PFSK-1 (cell line): ENCODE measurements at regions not wholly inside any gene's neighbourhood (a gene's known extent, or its start where the extent isn't known, plus 50 kb on each side); places are given as distances from the start of the nearest gene placed in this dataset.

Experiments used
- FOXP2 ChIP-seq: optimal IDR thresholded peaks from 2 replicates; pipeline ENCODE3; 2011; ENCODE audit warnings: borderline replicate concordance, control low read depth, inconsistent platforms; ENCODE audit not compliant: insufficient read depth; ENCODE audit errors: extremely low read length, extremely low read depth
- POLR2AphosphoS5 ChIP-seq: IDR thresholded peaks from 2 replicates; pipeline ENCODE4 v1.6.1; 2012; ENCODE audit warnings: low read depth, mild to moderate bottlenecking, control low read depth, low read length, moderate library complexity
- REST ChIP-seq, 2 experiments: IDR thresholded peaks; 2 replicates each; pipeline versions ENCODE4 v1.6.1 to v1.8.0; 2011 to 2012; ENCODE audit warnings: low read depth in 2 of 2, low read length in 2 of 2, control low read depth in 1 of 2, inconsistent platforms in 1 of 2, mild to moderate bottlenecking in 1 of 2, moderate library complexity in 1 of 2; ENCODE audit not compliant: insufficient read depth in 1 of 2

- TF ChIP-seq POLR2AphosphoS5: no peak
- TF ChIP-seq FOXP2: no peak
- TF ChIP-seq REST (IDR thresholded peaks at IDR 0.05; ENCODE audit: insufficient read depth in 1 of 2, low read depth in 2 of 2, low read length in 2 of 2): no peak
These were observed 82.8 kb upstream of the HES1 start for GRCh38 chr3:194053136-194053535.
